Erythroblast (primary cell): ENCODE measurements at regions not wholly inside any gene's neighbourhood (a gene's known extent, or its start where the extent isn't known, plus 50 kb on each side); places are given as distances from the start of the nearest gene placed in this dataset.
"Not testable (repeated sequence)": the region's sequence is repeated elsewhere in the genome, so short reads cannot be mapped to it uniquely, and the experiment has no call there.

Source experiments
- DNase-seq, 2 experiments: peaks; one replicate each; lab custom pipeline; 2025; lab: John Stamatoyannopoulos, UW
- GATA1 ChIP-seq: IDR thresholded peaks from 2 replicates; pipeline ENCODE4 v1.6.1; 2011; ENCODE audit warnings: low read depth, mild to moderate bottlenecking, control low read depth, low read length, moderate library complexity
- POLR2A ChIP-seq: IDR thresholded peaks from 2 replicates; pipeline ENCODE4 v1.6.1; 2011; ENCODE audit warnings: mild to moderate bottlenecking, low read length

GRCh38 chr3:146757759-146758158 lies 152.6 kb upstream of the PLSCR5 start:
- no peak for TF ChIP-seq POLR2A
- no peak for TF ChIP-seq GATA1
- no peak for DNase-seq

DNA sequence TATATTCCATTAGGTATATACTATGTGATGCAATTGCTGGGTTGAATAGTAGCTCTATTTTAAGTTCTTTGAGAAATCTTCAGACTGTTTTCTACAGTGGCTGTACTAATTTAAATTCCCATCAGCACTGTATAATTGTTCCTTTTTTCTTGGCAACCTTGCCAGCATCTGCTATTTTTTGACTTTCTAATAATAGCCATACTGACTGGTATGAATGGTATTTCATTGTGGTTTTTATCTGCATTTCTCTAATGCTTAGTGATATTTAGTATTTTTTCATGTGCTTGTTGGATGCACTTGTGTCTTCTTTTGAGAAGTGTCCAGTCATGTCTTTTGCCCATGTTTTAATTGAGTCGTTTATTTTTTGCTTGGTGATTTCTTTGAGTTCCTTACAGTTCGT lies 145.1 kb upstream of the PLSCR5 start:
- TF ChIP-seq POLR2A (no peak), GATA1 (no peak)
- no peak for DNase-seq

DNA sequence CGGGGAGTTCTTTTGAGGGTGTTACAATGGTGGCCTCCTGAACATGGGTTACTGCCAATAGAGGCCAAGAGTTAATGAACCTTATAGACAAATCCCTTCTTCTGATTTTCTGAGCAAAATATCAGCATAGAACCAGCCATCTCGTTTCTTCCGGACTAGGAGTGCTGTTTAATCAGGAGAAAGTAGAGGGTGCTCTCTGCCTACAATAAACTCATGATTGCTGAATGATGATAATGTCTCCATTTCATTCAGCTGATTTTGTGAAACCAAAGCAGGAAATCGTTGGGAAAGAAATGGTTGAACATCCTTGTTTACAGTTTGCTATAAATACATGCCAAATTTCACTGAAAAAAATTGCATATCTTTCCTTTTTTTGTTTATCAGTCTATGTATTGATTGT lies 142.8 kb upstream of the PLSCR5 start:
- TF ChIP-seq GATA1, result no peak
- no peak for TF ChIP-seq POLR2A
- DNase-seq, result no peak

DNA sequence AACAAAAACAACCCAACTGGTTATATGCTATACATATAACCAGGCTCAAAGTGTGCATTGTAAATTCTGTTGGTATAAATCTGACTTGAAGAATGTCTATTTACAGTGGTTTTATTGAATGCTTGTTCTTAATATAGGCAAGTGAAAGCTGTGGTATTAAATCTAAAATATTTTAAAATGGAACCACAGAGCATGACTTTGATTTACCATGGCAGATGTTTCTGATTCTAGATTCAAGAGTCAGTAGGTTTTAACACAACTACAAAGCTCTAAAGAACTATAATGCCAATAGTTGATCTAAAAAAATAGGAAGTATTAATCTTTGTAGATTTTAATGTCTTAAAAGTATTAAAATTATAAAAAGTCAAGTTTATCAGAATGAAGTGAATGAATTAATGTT lies 141.9 kb upstream of the PLSCR5 start:
- TF ChIP-seq GATA1 (no peak), POLR2A (no peak)

GRCh38 chr3:146746190-146746589 lies 141.0 kb upstream of the PLSCR5 start:
- no peak for TF ChIP-seq POLR2A
- TF ChIP-seq GATA1, result no peak
- DNase-seq, result no peak

More for the DNA sequence above, 141.9 kb upstream of the PLSCR5 start:
- no peak for DNase-seq

DNA sequence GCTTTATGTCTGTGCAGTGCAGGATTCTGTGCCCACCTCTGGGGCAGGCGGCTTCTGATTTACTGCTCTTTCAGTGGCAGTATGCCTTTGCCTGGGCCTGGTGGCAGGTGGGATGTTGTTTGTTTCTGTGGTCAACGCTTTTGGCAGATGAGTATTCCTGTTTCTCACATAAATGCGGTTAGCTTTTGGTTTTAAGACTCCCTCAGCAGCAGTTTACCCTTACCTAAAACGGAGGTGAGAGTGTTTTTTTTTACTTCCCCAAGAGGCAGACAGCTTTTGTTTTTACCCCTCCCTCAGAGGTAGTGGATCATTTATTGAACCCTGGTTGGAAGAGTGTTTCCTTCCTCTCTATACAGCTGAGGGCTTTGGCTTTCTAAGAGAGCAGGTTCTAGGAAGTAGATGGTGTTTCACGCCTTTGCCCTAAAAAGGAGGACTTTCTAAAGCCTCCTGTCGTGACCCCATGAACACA lies 134.1 kb upstream of the PLSCR5 start:
- no peak for DNase-seq
- TF ChIP-seq POLR2A (no peak), GATA1 (no peak)

- TF ChIP-seq GATA1 (no peak), POLR2A (no peak)
- no peak for DNase-seq
Measured at GRCh38 chr3:146732325-146732724, 127.2 kb upstream of the PLSCR5 start.

GRCh38 chr3:146715170-146715569 lies 110.0 kb upstream of the PLSCR5 start:
- DNase-seq, result no peak

DNA sequence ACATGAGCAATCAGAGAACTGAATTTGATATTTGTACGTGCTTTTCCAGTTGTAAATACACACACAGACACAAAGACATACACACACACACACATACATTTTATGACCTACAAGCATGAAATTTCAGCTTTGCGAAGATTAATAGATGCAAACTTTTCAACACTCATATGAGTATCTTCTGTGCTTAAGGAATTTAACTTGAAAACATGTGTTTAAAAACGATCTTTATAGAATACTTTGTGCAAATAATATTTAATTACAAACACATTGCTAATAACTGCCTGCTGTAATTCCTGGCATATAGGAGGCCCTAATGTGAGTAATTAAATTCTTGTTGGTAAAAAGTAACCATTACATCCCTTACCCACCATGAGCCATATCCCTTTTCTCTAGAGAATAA lies 107.7 kb upstream of the PLSCR5 start:
- TF ChIP-seq GATA1 (no peak), POLR2A (no peak)
- no peak for DNase-seq

More at GRCh38 chr3:146715170-146715569, 110.0 kb upstream of the PLSCR5 start:
- TF ChIP-seq POLR2A, result no peak
- no peak for TF ChIP-seq GATA1

GRCh38 chr3:146709969-146710368 lies 104.8 kb upstream of the PLSCR5 start:
- no peak for DNase-seq
- TF ChIP-seq GATA1, result no peak
- no peak for TF ChIP-seq POLR2A

GRCh38 chr3:146705225-146705624 lies 100.1 kb upstream of the PLSCR5 start:
- TF ChIP-seq POLR2A (no peak), GATA1 (no peak)
- DNase-seq, result no peak

DNA sequence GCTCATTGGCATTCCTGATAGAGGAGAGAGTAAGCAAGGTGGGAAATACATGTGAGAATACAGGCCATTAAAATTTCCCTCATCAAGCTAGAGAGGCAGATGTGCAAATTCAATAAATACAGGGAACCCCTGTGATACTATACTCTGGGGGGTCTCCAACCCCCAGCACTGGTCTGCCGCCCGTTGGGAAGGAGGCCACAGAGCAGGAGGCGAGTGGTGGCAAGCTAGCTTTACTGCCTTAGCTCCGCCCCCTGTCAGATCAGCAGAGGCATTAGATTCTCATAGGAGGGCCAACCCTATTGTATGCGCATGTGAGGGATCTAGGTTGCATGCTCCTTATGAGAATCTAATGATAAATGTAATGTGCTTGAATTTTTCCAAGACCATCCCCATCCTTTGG lies 97.1 kb upstream of the PLSCR5 start:
- no peak for DNase-seq
- no peak for TF ChIP-seq GATA1
- TF ChIP-seq POLR2A, result no peak

DNA sequence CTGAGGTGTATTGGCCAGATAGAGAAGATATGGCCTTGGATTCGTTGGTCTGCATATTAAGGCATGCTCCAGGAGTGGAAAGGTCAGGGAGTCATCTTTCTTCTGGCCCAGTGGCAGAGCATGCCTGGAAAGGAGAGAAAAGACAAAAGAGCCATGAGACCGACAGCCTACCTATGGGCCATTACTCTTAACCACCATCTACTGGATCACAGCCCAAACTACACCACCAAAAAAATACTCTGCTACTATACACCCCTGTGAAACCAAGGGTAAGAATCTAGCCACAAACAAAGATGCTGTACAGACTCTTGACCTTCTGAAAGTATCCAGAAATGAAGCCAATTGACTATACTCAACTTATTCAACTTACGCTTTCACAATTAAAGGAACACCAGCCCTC lies 96.1 kb upstream of the PLSCR5 start:
- no peak for DNase-seq
- TF ChIP-seq POLR2A (no peak), GATA1 (no peak)

DNA sequence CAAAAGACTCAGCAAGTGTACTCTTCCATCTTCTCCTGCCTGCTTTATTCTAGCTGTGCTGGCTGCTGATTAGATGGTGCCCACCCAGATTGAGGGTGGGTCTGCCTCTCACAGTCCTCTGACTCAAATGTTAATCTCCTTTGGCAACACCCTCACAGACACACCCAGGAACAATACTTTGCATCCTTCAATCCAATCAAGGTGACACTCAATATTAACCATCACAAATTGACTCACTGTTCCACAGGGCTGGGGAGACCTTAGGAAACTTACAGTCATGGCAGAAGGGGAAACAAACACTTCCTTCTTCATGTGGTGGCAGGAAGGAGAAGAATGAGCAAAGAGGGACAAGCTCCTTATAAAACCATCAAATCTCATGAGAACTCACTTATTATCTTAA lies 94.9 kb upstream of the PLSCR5 start:
- DNase-seq, result not testable (repeated sequence)

- TF ChIP-seq GATA1, result no peak
- TF ChIP-seq POLR2A, result no peak
- no peak for DNase-seq
Measured at GRCh38 chr3:146692254-146692653, 87.1 kb upstream of the PLSCR5 start.

GRCh38 chr3:146685050-146685814 lies 80.1 kb upstream of the PLSCR5 start:
- TF ChIP-seq GATA1 (no peak), POLR2A (no peak)
- no peak for DNase-seq
